ENCODE measurements at regions not wholly inside any gene's neighbourhood (a gene's known extent, or its start where the extent isn't known, plus 50 kb on each side); places are given as distances from the start of the nearest gene placed in this dataset.

GRCh38 chr14:104371031-104371430, 208.5 kb upstream of the C14orf180 start (continued):
- TF ChIP-seq HMGXB4 (CRISPR knock-in tag; IDR thresholded peaks at IDR 0.05) (no peak), TEAD4 (CRISPR knock-in tag; IDR thresholded peaks at IDR 0.05) (no peak), NR3C1 (CRISPR knock-in tag; conservative IDR thresholded peaks at IDR 0.05; ENCODE audit: low read depth) (no peak), MXD4 (CRISPR knock-in tag; IDR thresholded peaks at IDR 0.05; ENCODE audit: borderline replicate concordance) (no peak)

GRCh38 chr14:104371917-104372316, 207.6 kb upstream of the C14orf180 start:
- H3K4me1 Mint-ChIP-seq: peaks cover 4% of the 10 kb centered on the region; the same call in 1 of the 2 replicates
- no peak for DNase-seq (ENCODE audit: low spot score)
- no peak overlapping the region for H3K27ac Mint-ChIP-seq
- TF ChIP-seq NR1H2 (CRISPR knock-in tag; IDR thresholded peaks at IDR 0.05) (no peak), ZNF121 (CRISPR knock-in tag; IDR thresholded peaks at IDR 0.05) (no peak), CDX4 (CRISPR knock-in tag; IDR thresholded peaks at IDR 0.05; ENCODE audit: borderline replicate concordance) (no peak), GRHL2 (CRISPR knock-in tag; IDR thresholded peaks at IDR 0.05; ENCODE audit: insufficient replicate concordance, severe bottlenecking) (no peak), JAZF1 (CRISPR knock-in tag; IDR thresholded peaks at IDR 0.05) (no peak), ELF4 (CRISPR knock-in tag; IDR thresholded peaks at IDR 0.05; ENCODE audit: low read depth) (no peak), PRRX2 (CRISPR knock-in tag; IDR thresholded peaks at IDR 0.05) (no peak), JUN (CRISPR knock-in tag; IDR thresholded peaks at IDR 0.05) (no peak), ETV6 (CRISPR knock-in tag; IDR thresholded peaks at IDR 0.05) (no peak)
- H3K9me3 Mint-ChIP-seq: no peaks in the 10 kb centered on the region
- CTCF ChIA-PET: no interaction called here
- no peaks in the 10 kb centered on the region for H3K36me3 Mint-ChIP-seq
- H3K27me3 Mint-ChIP-seq (ENCODE audit: low read depth): no peaks in the 10 kb centered on the region; the same call in 1 of the 2 replicates
- POLR2A ChIA-PET: no interaction called here
- no peak overlapping the region for H3K4me3 Mint-ChIP-seq
- ATAC-seq: no peak

GRCh38 chr14:104372390-104373054, 207.0 kb upstream of the C14orf180 start:
- Mint-ChIP-seq H3K36me3 (no peaks in the 10 kb centered on the region), H3K4me1 (peaks cover 4% of the 10 kb centered on the region; the same call in 1 of the 2 replicates), H3K27ac (no peak overlapping the region), H3K4me3 (no peak overlapping the region), H3K9me3 (no peaks in the 10 kb centered on the region), H3K27me3 (ENCODE audit: low read depth) (no peaks in the 10 kb centered on the region; the same call in 1 of the 2 replicates)
- POLR2A ChIA-PET: no interaction called here
- ATAC-seq (no peak), DNase-seq (ENCODE audit: low spot score) (no peak)
- CTCF ChIA-PET: interaction anchor here (0.7 kb wide), 1 partner anchor 101 kb away, joined by 3 read pairs; no protein-coding TSS in a partner anchor
- TF ChIP-seq ETV6 (CRISPR knock-in tag; IDR thresholded peaks at IDR 0.05) (no peak), MXD4 (CRISPR knock-in tag; IDR thresholded peaks at IDR 0.05; ENCODE audit: borderline replicate concordance) (no peak), ZBTB43 (CRISPR knock-in tag; IDR thresholded peaks at IDR 0.05) (no peak), E2F1 (CRISPR knock-in tag; IDR thresholded peaks at IDR 0.05) (no peak), SP1 (CRISPR knock-in tag; conservative IDR thresholded peaks at IDR 0.05) (no peak), ZNF281 (CRISPR knock-in tag; IDR thresholded peaks at IDR 0.05) (no peak), ZNF219 (CRISPR knock-in tag; IDR thresholded peaks at IDR 0.05; ENCODE audit: borderline replicate concordance) (no peak)

All from WTC11 (cell line).